ENCODE measurements at regions not wholly inside any gene's neighbourhood (a gene's known extent, or its start where the extent isn't known, plus 50 kb on each side); places are given as distances from the start of the nearest gene placed in this dataset.

DNA sequence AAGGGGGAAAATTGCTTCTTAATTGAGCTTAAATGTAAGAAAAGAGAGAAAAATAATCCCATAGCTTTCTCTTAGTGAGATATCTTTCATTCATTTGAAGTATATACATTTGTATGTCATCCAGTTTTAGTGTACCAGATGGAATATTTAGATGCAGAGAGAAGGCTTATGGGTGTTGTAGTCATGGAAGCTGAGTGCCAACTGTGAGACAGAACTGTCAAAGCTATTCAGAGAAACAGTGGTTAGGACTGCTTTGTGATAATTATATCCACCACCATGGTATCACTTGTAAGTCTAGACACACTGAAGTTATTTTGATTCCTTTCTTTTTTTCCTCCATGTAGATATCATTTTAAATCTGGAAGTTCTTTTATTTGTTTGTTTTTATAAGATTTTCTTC is 524.3 kb upstream of the EPHA7 start:
- H3K36me3 ChIP-seq (ENCODE audit: control insufficient read depth, insufficient read depth, low read length) = no peaks in the 10 kb centered on the region
- no peaks in the 10 kb centered on the region for H3K4me1 ChIP-seq (ENCODE audit: control insufficient read depth, insufficient read depth, low read length, poor library complexity, severe bottlenecking)
- no peaks in the 10 kb centered on the region for H3K27me3 ChIP-seq (ENCODE audit: control insufficient read depth, insufficient read depth, low read length)
- no peaks in the 10 kb centered on the region for H3K36me3 Mint-ChIP-seq
- H3K4me3 Mint-ChIP-seq = no peak overlapping the region
- no peak overlapping the region for H3K4me3 ChIP-seq (ENCODE audit: low read depth, low read length)
- peaks cover 0 to 4% of the 10 kb centered on the region in 2 experiments for H3K9me3 ChIP-seq (ENCODE audit: control insufficient read depth in 2 of 2, low read length in 2 of 2)
- no peak for DNase-seq
- H3K9me3 Mint-ChIP-seq = peaks cover 0 to 25% (median 6%) of the 10 kb centered on the region in 7 donors
- H3K27me3 Mint-ChIP-seq = no peaks in the 10 kb centered on the region
- no peak overlapping the region for H3K27ac ChIP-seq (ENCODE audit: insufficient read depth, low read length, poor library complexity, severe bottlenecking)
- H3K27ac Mint-ChIP-seq = no peak overlapping the region
- ATAC-seq (ENCODE audit: low read depth in 2 of 2) = no peak
- H3K4me1 Mint-ChIP-seq = no peaks in the 10 kb centered on the region

- no peaks in the 10 kb centered on the region for H3K4me1 Mint-ChIP-seq
- Histone ChIP-seq H3K9me3 (ENCODE audit: control insufficient read depth in 2 of 2, low read length in 2 of 2) (peaks cover 0 to 4% of the 10 kb centered on the region in 2 experiments), H3K4me1 (ENCODE audit: control insufficient read depth, insufficient read depth, low read length, poor library complexity, severe bottlenecking) (no peaks in the 10 kb centered on the region), H3K27ac (ENCODE audit: insufficient read depth, low read length, poor library complexity, severe bottlenecking) (no peak overlapping the region), H3K4me3 (ENCODE audit: low read depth, low read length) (no peak overlapping the region), H3K27me3 (ENCODE audit: control insufficient read depth, insufficient read depth, low read length) (no peaks in the 10 kb centered on the region), H3K36me3 (ENCODE audit: control insufficient read depth, insufficient read depth, low read length) (no peaks in the 10 kb centered on the region)
- H3K27me3 Mint-ChIP-seq = no peaks in the 10 kb centered on the region
- peaks cover 0 to 12% (median 3%) of the 10 kb centered on the region in 7 donors for H3K9me3 Mint-ChIP-seq
- DNase-seq = no peak
- no peak for ATAC-seq (ENCODE audit: low read depth in 2 of 2)
- no peak overlapping the region for H3K4me3 Mint-ChIP-seq
- no peak overlapping the region for H3K27ac Mint-ChIP-seq
- H3K36me3 Mint-ChIP-seq = no peaks in the 10 kb centered on the region
Observed at GRCh38 chr6:93940381-93940780, 521.0 kb upstream of the EPHA7 start.

GRCh38 chr6:93932175-93932574 is 512.8 kb upstream of the EPHA7 start:
- no peaks in the 10 kb centered on the region for H3K36me3 Mint-ChIP-seq
- ATAC-seq (ENCODE audit: low read depth in 2 of 2) = no peak
- Histone ChIP-seq H3K27me3 (ENCODE audit: control insufficient read depth, insufficient read depth, low read length) (no peaks in the 10 kb centered on the region), H3K4me1 (ENCODE audit: control insufficient read depth, insufficient read depth, low read length, poor library complexity, severe bottlenecking) (no peaks in the 10 kb centered on the region), H3K27ac (ENCODE audit: insufficient read depth, low read length, poor library complexity, severe bottlenecking) (no peak overlapping the region), H3K36me3 (ENCODE audit: control insufficient read depth, insufficient read depth, low read length) (no peaks in the 10 kb centered on the region), H3K9me3 (ENCODE audit: control insufficient read depth in 2 of 2, low read length in 2 of 2) (peaks cover 0 to under 1% of the 10 kb centered on the region in 2 experiments), H3K4me3 (ENCODE audit: low read depth, low read length) (no peak overlapping the region)
- H3K4me1 Mint-ChIP-seq = no peaks in the 10 kb centered on the region
- no peak for DNase-seq
- H3K9me3 Mint-ChIP-seq = peaks cover 0 to 6% (median 4%) of the 10 kb centered on the region in 7 donors
- no peak overlapping the region for H3K27ac Mint-ChIP-seq
- H3K4me3 Mint-ChIP-seq = no peak overlapping the region
- H3K27me3 Mint-ChIP-seq = no peaks in the 10 kb centered on the region

GRCh38 chr6:93927731-93928130 is 508.4 kb upstream of the EPHA7 start:
- H3K4me3 Mint-ChIP-seq = no peak overlapping the region
- Histone ChIP-seq H3K9me3 (ENCODE audit: control insufficient read depth in 2 of 2, low read length in 2 of 2) (peaks cover 0 to 2% of the 10 kb centered on the region in 2 experiments), H3K4me1 (ENCODE audit: control insufficient read depth, insufficient read depth, low read length, poor library complexity, severe bottlenecking) (no peaks in the 10 kb centered on the region), H3K4me3 (ENCODE audit: low read depth, low read length) (no peak overlapping the region), H3K27ac (ENCODE audit: insufficient read depth, low read length, poor library complexity, severe bottlenecking) (no peak overlapping the region), H3K27me3 (ENCODE audit: control insufficient read depth, insufficient read depth, low read length) (no peaks in the 10 kb centered on the region), H3K36me3 (ENCODE audit: control insufficient read depth, insufficient read depth, low read length) (no peaks in the 10 kb centered on the region)
- ATAC-seq (ENCODE audit: low read depth in 2 of 2) = no peak
- peaks cover 0 to 14% (median 2%) of the 10 kb centered on the region in 7 donors for H3K9me3 Mint-ChIP-seq
- no peaks in the 10 kb centered on the region for H3K27me3 Mint-ChIP-seq
- no peaks in the 10 kb centered on the region for H3K4me1 Mint-ChIP-seq
- no peak overlapping the region for H3K27ac Mint-ChIP-seq
- DNase-seq = no peak
- no peaks in the 10 kb centered on the region for H3K36me3 Mint-ChIP-seq

DNA sequence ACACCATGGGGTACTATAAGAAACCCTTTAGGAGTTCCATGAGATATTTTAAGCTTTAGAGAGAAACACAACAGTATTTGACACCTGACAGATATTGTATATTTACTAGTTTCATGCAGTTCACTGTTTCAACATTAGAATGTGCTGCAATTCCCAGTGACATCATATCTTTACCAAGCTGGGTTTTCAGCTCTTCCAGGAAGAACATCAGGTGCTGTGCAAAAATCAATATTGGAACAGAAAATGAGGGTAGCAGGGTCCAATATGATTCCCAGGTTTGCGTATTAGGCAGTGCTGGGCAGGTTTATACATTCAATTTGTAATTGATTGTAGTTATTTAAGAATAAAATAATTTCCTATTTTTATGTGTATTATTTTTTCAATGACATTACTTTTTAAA is 500.0 kb upstream of the EPHA7 start:
- Histone ChIP-seq H3K27ac (ENCODE audit: insufficient read depth, low read length, poor library complexity, severe bottlenecking) (no peak overlapping the region), H3K27me3 (ENCODE audit: control insufficient read depth, insufficient read depth, low read length) (no peaks in the 10 kb centered on the region), H3K36me3 (ENCODE audit: control insufficient read depth, insufficient read depth, low read length) (no peaks in the 10 kb centered on the region), H3K9me3 (ENCODE audit: control insufficient read depth in 2 of 2, low read length in 2 of 2) (no peaks in the 10 kb centered on the region), H3K4me1 (ENCODE audit: control insufficient read depth, insufficient read depth, low read length, poor library complexity, severe bottlenecking) (no peaks in the 10 kb centered on the region), H3K4me3 (ENCODE audit: low read depth, low read length) (no peak overlapping the region)
- Mint-ChIP-seq H3K36me3 (no peaks in the 10 kb centered on the region), H3K4me3 (no peak overlapping the region), H3K27ac (no peak overlapping the region), H3K4me1 (no peaks in the 10 kb centered on the region), H3K27me3 (no peaks in the 10 kb centered on the region), H3K9me3 (peaks cover 0 to 12% (median 3%) of the 10 kb centered on the region in 7 donors)
- no peak for DNase-seq
- no peak for ATAC-seq (ENCODE audit: low read depth in 2 of 2)

- Mint-ChIP-seq H3K9me3 (peaks cover 0 to 9% (median 3%) of the 10 kb centered on the region in 7 donors), H3K4me1 (no peaks in the 10 kb centered on the region)
- H3K4me1 ChIP-seq (ENCODE audit: control insufficient read depth, insufficient read depth, low read length, poor library complexity, severe bottlenecking) = no peaks in the 10 kb centered on the region
Observed at GRCh38 chr6:93918258-93918657, 498.9 kb upstream of the EPHA7 start.

DNA sequence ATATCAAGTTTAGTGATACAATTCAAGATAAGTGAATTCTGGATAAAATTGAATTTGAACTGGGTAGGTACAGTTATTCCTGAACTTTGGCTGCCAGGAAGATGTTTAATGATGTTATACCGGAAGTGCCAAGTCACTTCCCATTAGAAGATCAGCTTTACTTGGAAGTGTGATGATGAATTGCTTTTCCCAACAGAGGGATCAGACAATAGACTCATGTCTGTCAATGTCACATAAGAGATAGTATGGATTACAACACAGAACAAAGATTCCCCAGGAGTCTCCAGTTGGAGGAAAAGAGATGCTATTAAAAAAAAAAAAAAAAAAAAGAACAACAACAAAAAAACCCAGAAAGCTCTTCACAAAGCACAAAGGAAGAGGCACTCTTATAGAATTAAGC is 497.9 kb upstream of the EPHA7 start:
- Mint-ChIP-seq H3K27ac (no peak overlapping the region), H3K36me3 (no peaks in the 10 kb centered on the region), H3K27me3 (no peaks in the 10 kb centered on the region), H3K4me1 (no peaks in the 10 kb centered on the region), H3K9me3 (peaks cover 2 to 10% (median 3%) of the 10 kb centered on the region in 7 donors), H3K4me3 (no peak overlapping the region)
- H3K27me3 ChIP-seq (ENCODE audit: control insufficient read depth, insufficient read depth, low read length) = no peaks in the 10 kb centered on the region
- H3K4me1 ChIP-seq (ENCODE audit: control insufficient read depth, insufficient read depth, low read length, poor library complexity, severe bottlenecking) = no peaks in the 10 kb centered on the region
- H3K27ac ChIP-seq (ENCODE audit: insufficient read depth, low read length, poor library complexity, severe bottlenecking) = no peak overlapping the region
- no peaks in the 10 kb centered on the region for H3K36me3 ChIP-seq (ENCODE audit: control insufficient read depth, insufficient read depth, low read length)
- H3K4me3 ChIP-seq (ENCODE audit: low read depth, low read length) = no peak overlapping the region
- DNase-seq = no peak
- H3K9me3 ChIP-seq (ENCODE audit: control insufficient read depth in 2 of 2, low read length in 2 of 2) = no peaks in the 10 kb centered on the region
- ATAC-seq (ENCODE audit: low read depth in 2 of 2) = no peak

More at GRCh38 chr6:93918258-93918657, 498.9 kb upstream of the EPHA7 start:
- Histone ChIP-seq H3K9me3 (ENCODE audit: control insufficient read depth in 2 of 2, low read length in 2 of 2) (no peaks in the 10 kb centered on the region), H3K36me3 (ENCODE audit: control insufficient read depth, insufficient read depth, low read length) (no peaks in the 10 kb centered on the region), H3K27me3 (ENCODE audit: control insufficient read depth, insufficient read depth, low read length) (no peaks in the 10 kb centered on the region), H3K27ac (ENCODE audit: insufficient read depth, low read length, poor library complexity, severe bottlenecking) (no peak overlapping the region), H3K4me3 (ENCODE audit: low read depth, low read length) (no peak overlapping the region)
- no peak overlapping the region for H3K27ac Mint-ChIP-seq
- DNase-seq (no peak), ATAC-seq (ENCODE audit: low read depth in 2 of 2) (no peak)
- H3K4me3 Mint-ChIP-seq = no peak overlapping the region
- no peaks in the 10 kb centered on the region for H3K36me3 Mint-ChIP-seq
- H3K27me3 Mint-ChIP-seq = no peaks in the 10 kb centered on the region

DNA sequence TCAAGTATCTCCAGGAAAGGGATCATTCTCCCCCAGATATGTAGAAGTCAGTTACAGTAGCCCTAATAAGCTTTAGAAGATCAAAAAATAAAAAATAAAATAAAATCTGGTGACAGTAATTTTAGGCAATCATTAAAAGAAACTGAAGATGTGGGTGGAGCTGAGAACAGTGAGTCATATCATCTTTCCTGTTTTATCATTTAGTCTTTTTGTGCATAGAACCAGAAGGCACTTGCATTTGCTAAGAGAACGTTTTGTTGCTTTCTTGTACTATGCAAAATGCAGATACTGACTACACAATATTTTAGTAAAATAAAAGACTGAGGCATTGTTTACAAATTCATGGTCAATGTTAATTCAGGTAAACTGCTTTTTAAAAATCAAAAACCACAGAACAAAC is 497.4 kb upstream of the EPHA7 start:
- Histone ChIP-seq H3K27me3 (ENCODE audit: control insufficient read depth, insufficient read depth, low read length) (no peaks in the 10 kb centered on the region), H3K9me3 (ENCODE audit: control insufficient read depth in 2 of 2, low read length in 2 of 2) (no peaks in the 10 kb centered on the region), H3K4me1 (ENCODE audit: control insufficient read depth, insufficient read depth, low read length, poor library complexity, severe bottlenecking) (no peaks in the 10 kb centered on the region), H3K36me3 (ENCODE audit: control insufficient read depth, insufficient read depth, low read length) (no peaks in the 10 kb centered on the region), H3K27ac (ENCODE audit: insufficient read depth, low read length, poor library complexity, severe bottlenecking) (no peak overlapping the region), H3K4me3 (ENCODE audit: low read depth, low read length) (no peak overlapping the region)
- no peaks in the 10 kb centered on the region for H3K4me1 Mint-ChIP-seq
- DNase-seq (no peak), ATAC-seq (ENCODE audit: low read depth in 2 of 2) (no peak)
- H3K27me3 Mint-ChIP-seq = no peaks in the 10 kb centered on the region
- no peak overlapping the region for H3K4me3 Mint-ChIP-seq
- peaks cover 3 to 13% (median 5%) of the 10 kb centered on the region in 7 donors for H3K9me3 Mint-ChIP-seq
- no peak overlapping the region for H3K27ac Mint-ChIP-seq
- H3K36me3 Mint-ChIP-seq = no peaks in the 10 kb centered on the region
